HCT116 (cell line): ENCODE measurements at regions not wholly inside any gene's neighbourhood (a gene's known extent, or its start where the extent isn't known, plus 50 kb on each side); places are given as distances from the start of the nearest gene placed in this dataset.

Source experiments
- CEBPB ChIP-seq: IDR thresholded peaks from 2 replicates; pipeline ENCODE4 v1.6.1; 2012; ENCODE audit warnings: low read depth
- CTCF ChIP-seq, 3 experiments: fragments of 200-600 bp in 1 of 3; sonication (generic) in 1 of 3; IDR thresholded peaks in 2 of 3; conservative IDR thresholded peaks in 1 of 3; 2 replicates each; pipeline ENCODE4 v1.5.1; 2012 to 2017; ENCODE audit warnings: low read depth in 2 of 3, low read length in 2 of 3, antibody characterized with exemption in 1 of 3, borderline replicate concordance in 1 of 3, control low read depth in 1 of 3, mild to moderate bottlenecking in 1 of 3, mixed read lengths in 1 of 3, mixed run types in 1 of 3, moderate library complexity in 1 of 3; ENCODE audit not compliant: insufficient read depth in 1 of 3
- EZH2 ChIP-seq: fragments of 200-600 bp; sonication (generic); IDR thresholded peaks from 2 replicates; pipeline ENCODE4 v1.6.1; 2017; ENCODE audit warnings: antibody characterized with exemption, mixed run types
- EZH2phosphoT487 ChIP-seq: fragments of 200-600 bp; IDR thresholded peaks from 2 replicates; pipeline ENCODE4 v1.6.1; 2018; ENCODE audit warnings: antibody characterized with exemption, borderline replicate concordance
- FOSL1 ChIP-seq: IDR thresholded peaks from 2 replicates; pipeline ENCODE4 v1.6.1; 2012; ENCODE audit warnings: low read depth
- JUND ChIP-seq: IDR thresholded peaks from 2 replicates; pipeline ENCODE4 v1.6.1; 2012
- MAX ChIP-seq: IDR thresholded peaks from 2 replicates; pipeline ENCODE4 v1.6.1; 2012
- POLR2A ChIP-seq: IDR thresholded peaks from 2 replicates; pipeline ENCODE4 v1.7.0; 2011; ENCODE audit warnings: borderline replicate concordance; ENCODE audit not compliant: insufficient read depth, insufficient read length; ENCODE audit errors: extremely low read depth
- POLR2AphosphoS5 ChIP-seq: IDR thresholded peaks from 2 replicates; pipeline ENCODE4 v1.6.1; 2011; ENCODE audit warnings: mild to moderate bottlenecking, low read depth, low read length, moderate library complexity
- RAD21 ChIP-seq: IDR thresholded peaks from 2 replicates; pipeline ENCODE4 v1.6.1; 2012; ENCODE audit warnings: low read depth, mild to moderate bottlenecking
- SP1 ChIP-seq: IDR thresholded peaks from 2 replicates; pipeline ENCODE4 v1.6.1; 2012; ENCODE audit warnings: low read depth
- SRF ChIP-seq: IDR thresholded peaks from 2 replicates; pipeline ENCODE4 v1.6.1; 2012; ENCODE audit warnings: low read depth
- YY1 ChIP-seq: IDR thresholded peaks from 2 replicates; pipeline ENCODE4 v1.6.1; 2011; ENCODE audit warnings: low read length, low read depth, moderate library complexity, mild to moderate bottlenecking; ENCODE audit not compliant: insufficient replicate concordance; ENCODE audit errors: extremely low read depth

- TF ChIP-seq CTCF (IDR thresholded peaks at IDR 0.05 in 2 of 3, conservative IDR thresholded peaks at IDR 0.05 in 1 of 3; ENCODE audit: borderline replicate concordance in 1 of 3, insufficient read depth in 1 of 3, low read depth in 2 of 3, low read length in 2 of 3): no peak
- TF ChIP-seq SP1: no peak
- no peak for TF ChIP-seq YY1
- no peak for TF ChIP-seq EZH2
- TF ChIP-seq POLR2AphosphoS5: no peak
- no peak for TF ChIP-seq POLR2A
- no peak for TF ChIP-seq MAX
- TF ChIP-seq EZH2phosphoT487: no peak
- TF ChIP-seq RAD21: no peak
- no peak for TF ChIP-seq CEBPB
- TF ChIP-seq SRF: no peak
- no peak for TF ChIP-seq JUND
- TF ChIP-seq FOSL1: no peak
Measured at GRCh38 chr18:29647700-29648099, 1394.8 kb downstream of the DSC3 start.
